GM12873 (cell line): ENCODE measurements at regions not wholly inside any gene's neighbourhood (a gene's known extent, or its start where the extent isn't known, plus 50 kb on each side); places are given as distances from the start of the nearest gene placed in this dataset.

Experiments
- CTCF ChIP-seq: IDR thresholded peaks from 2 replicates; pipeline ENCODE4 v1.5.1; 2012; ENCODE audit warnings: low read depth, mild to moderate bottlenecking, moderate library complexity, low read length, control low read depth; ENCODE audit not compliant: insufficient read depth; ENCODE audit errors: missing control alignments

GRCh38 chr17:33551911-33552310 lies 258.8 kb upstream of the ASIC2 start:
- TF ChIP-seq CTCF = no peak

GRCh38 chr17:33560165-33560564 lies 267.1 kb upstream of the ASIC2 start:
- TF ChIP-seq CTCF = no peak

- no peak for TF ChIP-seq CTCF
Measured at GRCh38 chr17:33560871-33561270, 267.8 kb upstream of the ASIC2 start.

- no peak for TF ChIP-seq CTCF
Measured at GRCh38 chr17:33561569-33562334, 268.7 kb upstream of the ASIC2 start.

- no peak for TF ChIP-seq CTCF
Measured at GRCh38 chr17:33562792-33563191, 269.7 kb upstream of the ASIC2 start.

GRCh38 chr17:33564146-33564545 lies 271.1 kb upstream of the ASIC2 start:
- no peak for TF ChIP-seq CTCF

- no peak for TF ChIP-seq CTCF
Measured at GRCh38 chr17:33567223-33567622, 274.1 kb upstream of the ASIC2 start.
